ENCODE measurements at regions not wholly inside any gene's neighbourhood (a gene's known extent, or its start where the extent isn't known, plus 50 kb on each side); places are given as distances from the start of the nearest gene placed in this dataset.
"Not testable (repeated sequence)": the region's sequence is repeated elsewhere in the genome, so short reads cannot be mapped to it uniquely, and the experiment has no call there.

DNA sequence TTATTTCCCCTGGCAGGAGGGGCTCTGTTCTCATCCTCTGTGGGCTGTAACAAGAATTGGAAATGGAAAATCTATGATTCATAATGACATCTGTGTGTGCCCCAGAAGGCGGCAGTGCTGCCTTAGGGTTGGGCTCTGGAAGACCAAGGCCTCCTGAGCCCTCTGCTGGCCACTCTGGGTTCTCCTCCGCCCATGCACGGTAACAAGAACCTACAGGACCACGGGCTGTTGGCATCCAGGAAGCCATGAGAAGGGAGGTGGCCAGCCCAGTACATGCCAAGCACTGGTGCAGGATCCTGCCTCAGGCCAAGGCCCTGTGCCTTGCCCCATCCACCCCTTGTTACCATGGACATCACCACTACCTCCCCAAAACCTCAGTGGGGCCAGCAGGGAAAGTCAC lies 454.2 kb downstream of the TP53TG3F start:
- DNase-seq (ENCODE audit: low spot score): not testable (repeated sequence)

DNA sequence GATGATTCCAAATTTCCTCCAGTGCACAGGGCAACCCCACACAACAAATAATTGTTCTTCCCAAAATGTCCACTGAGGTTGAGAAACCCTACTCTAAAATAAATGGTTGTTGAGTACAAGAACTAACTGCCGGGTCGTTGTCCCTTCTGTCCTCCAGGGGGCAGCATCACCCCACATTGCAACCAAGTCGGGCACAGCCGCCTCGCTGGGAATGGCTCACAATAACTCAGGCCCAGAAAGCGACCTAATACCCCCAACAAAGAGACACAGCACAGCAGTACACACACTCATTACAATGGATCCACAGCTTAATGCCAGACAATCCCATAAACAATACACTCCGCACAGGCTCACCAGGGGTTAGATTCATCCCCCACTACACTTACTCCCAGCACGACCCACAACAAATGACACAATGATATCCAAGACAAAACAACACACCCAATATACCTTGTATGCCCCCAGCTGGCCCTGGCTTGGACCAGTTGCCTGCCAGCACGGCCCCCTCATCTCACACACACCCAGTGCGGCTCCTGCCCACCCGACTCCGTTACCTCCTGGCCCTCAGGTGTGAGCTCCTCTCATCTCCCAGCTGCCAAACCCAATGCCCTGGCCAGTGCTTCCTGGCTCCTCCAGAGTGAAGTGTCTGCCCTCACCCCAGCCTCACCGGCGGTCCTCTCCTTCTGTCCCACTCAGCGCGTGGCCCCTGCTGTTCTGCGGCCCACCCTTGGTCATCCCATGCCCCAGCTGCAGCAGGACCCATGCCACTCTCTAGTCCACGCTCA lies 461.5 kb downstream of the TP53TG3F start:
- DNase-seq (ENCODE audit: low spot score): not testable (repeated sequence)

DNA sequence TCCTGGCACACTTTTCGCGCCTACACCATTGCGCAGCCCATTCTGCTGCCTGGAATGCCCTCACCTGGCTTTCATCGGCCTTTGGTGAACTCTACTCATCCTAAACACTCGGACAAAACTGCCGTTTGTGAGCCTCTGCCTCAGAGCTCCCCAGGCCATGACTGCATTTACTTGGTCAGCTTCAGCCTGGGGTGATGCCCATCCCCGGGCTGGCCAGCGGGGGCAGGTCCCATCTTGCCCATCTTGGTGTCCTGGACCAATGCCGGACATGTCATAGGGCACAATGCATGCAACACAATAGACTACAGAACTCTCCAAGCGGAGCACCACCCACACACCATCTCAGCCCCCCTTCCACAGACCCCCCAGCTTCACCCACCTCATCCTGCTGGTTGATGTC lies 463.5 kb downstream of the TP53TG3F start:
- DNase-seq (ENCODE audit: low spot score): not testable (repeated sequence)

DNA sequence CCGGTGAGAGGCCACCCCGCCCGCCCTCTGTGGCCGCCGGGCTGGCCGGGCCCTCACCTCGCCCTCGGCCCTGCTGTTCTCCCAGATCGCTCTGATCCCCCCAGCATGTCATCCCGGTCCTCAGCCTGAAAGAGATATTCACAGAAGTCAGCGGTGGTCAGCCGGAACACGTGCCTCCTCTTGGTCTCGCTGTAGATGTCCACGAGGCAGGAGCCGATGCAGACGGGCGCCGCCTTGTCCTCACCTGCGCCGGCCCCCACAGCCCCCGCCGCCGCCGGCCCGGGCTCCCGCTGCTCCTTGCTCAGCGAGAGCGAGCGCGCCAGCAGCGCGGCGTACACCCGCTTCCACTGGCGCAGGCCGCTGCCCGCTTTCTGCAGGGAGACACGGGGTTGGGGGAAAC lies 468.6 kb downstream of the TP53TG3F start:
- DNase-seq (ENCODE audit: low spot score): not testable (repeated sequence)

DNA sequence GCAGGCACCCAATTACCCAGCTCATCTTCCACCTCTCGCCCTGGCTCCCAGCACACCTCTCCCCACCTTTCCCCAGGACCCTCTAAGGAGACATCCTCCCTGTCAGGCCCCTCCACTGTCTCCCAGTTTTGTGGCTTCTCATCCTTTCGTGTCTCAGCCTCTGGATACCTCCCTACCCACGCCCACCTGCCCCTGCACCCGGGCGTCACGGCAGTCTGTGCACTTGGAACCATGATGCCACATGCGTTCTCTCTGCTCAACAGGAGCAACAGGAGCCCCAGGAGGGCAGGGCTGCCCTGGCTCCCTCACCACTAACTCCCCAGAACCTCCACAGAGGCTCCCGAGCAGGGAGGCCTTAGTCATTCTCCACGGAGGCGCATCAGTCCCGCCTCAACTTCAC lies 472.8 kb downstream of the TP53TG3F start:
- DNase-seq (ENCODE audit: low spot score): not testable (repeated sequence)

DNA sequence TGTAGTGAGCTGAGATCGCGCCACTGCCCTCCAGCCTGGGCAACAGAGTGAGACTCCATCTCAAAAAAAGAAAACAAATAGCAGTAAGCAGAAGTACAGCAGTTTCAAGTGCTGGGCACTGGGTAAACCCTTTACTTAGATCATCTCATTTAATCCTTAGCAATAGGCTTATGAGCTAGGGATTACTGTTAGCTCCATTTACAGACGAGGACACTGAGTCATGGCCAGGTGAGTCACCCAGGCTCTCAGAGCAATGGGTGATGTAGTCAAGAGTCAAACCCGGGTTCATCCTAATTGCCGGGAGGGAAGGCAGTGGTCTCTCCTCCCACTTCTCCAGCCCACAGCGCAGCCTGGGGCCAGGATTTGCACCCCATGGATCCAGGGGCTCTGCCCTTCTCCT lies 473.6 kb downstream of the TP53TG3F start:
- not testable (repeated sequence) for DNase-seq (ENCODE audit: low spot score)

DNA sequence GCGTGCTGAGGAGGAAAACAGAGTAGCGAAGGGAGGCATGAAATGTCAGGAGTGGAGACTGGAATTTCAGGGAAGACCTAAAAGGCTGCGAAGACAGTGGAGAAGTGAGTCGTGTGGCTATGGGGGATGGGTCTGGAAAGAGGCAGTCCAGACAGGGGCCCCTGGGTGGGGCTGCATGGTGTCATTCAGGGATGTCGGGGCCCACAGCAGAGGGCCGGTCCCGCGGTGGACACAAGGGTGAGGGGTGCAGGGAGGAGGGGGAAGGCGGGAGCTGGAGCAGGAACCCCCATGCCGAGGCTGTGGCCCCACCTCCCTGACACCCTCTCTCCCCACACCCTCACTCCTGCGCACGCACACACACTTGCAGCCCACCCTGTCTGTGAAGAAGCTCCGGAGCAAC lies 476.4 kb downstream of the TP53TG3F start:
- not testable (repeated sequence) for DNase-seq (ENCODE audit: low spot score)

DNA sequence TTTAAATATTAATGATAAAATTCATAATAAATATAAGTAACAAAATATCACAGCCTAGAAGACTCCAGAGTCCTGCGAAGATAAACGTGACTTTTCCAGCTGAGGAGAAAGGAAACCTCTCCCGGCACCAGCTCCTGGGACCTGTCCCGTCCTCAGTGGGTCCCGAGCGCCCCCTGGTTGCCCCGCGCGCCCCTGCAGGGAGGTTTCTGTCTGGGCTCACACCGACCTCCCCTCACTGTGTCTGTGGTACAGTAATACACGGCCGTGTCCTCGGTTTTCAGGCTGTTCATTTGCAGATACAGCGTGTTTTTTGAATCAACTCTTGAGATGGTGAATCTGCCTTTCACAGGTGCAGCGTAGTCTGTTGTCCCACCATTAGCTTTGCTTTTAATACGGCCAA lies 478.7 kb downstream of the TP53TG3F start:
- not testable (repeated sequence) for DNase-seq (ENCODE audit: low spot score)

DNA sequence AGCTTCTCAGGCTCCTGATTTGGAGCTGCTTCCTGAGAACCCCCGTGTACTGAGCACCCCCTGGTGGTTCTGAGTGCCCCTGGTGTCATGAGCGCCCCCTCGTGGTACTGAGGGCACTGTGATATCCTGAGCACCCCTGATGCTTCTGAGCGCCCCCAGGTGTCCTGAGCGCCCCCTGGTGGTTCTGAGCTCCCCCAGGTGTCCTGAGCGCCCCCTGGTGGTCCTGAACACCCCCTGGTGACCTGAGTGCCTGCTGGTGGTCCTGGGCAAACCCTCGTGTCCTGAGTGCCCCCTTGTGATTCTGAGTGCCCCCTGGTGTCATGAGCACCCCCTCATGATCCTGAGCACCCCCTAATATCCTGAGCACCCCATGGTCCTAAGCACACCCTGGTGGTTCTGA lies 502.1 kb downstream of the TP53TG3F start:
- not testable (repeated sequence) for DNase-seq (ENCODE audit: low spot score)

DNA sequence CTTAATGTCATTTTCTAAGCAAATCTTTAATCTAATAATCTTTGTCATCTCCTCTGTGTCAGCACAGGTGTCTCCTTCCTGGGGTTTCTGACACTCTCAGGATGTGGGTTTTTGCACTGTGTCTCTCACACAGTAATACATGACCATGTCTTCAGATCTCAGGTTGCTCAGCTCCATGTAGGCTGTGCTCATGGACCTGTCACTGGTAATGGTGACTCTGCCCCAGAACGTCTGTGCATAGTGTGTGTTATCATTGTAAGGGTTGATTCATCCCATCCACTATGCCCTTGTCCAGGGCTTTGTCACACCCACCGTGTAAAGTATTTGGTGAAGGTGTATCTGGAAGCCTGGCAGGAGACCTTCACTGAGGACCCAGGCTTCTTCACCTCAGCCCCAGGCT lies 506.1 kb downstream of the TP53TG3F start:
- not testable (repeated sequence) for DNase-seq (ENCODE audit: low spot score)

DNA sequence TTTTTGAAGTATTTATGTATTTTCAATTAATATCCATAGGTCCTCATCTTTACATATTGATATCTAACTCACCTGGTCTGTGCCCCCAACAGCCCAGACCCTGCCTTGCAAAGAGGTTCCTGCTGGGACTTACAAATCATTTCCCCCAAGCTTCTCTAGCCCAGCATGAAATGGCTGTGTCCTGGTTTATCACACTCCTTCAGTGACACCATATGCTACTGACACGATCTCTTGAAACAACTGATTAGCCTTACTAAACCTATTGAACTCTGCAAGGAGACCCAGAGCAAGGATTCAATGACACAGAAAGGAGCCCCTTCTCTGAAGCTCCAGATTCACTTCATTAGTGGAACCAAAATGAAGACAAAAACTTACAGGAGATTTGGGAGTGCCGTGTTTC lies 507.4 kb downstream of the TP53TG3F start:
- not testable (repeated sequence) for DNase-seq (ENCODE audit: low spot score)

DNA sequence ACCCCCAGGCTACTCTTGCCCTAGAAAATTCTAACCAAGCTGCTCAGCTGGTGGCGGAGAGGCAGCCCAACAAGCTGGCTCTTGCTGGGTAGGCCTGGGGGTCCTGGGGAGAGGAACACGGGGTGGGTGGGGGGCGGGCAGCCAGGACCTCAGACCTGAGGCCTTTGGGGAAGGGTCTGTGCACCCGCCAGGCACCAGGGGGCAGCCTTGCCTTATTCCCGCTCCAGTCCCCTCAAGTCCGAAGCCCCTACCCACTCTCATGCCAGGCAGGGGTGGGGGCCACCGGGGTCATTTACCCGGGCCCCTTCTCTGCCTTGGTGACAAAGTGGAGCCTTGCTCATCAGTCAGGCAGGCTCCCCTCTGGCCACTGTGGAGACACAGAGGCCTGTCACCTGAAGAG lies 515.1 kb downstream of the TP53TG3F start:
- not testable (repeated sequence) for DNase-seq (ENCODE audit: low spot score)

DNA sequence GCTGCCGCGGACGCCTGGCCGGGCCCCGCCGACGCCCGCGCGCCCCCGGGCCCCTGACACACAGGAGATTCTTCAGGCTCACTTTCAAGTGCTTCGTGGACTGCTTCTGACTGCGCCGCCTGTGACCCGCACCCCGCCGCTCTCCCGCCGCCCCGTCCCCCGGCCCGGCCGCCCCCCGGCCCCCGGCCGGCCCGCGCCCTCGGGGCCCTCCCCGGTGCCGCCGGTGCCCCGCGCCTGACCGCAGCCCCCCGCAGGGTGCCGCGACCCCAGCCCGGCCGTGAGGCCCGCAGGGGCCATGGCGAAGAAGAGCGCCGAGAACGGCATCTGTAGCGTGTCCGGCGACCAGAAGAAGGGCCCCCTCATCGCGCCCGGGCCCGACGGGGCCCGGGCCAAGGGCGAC lies 516.3 kb downstream of the TP53TG3F start:
- not testable (repeated sequence) for DNase-seq (ENCODE audit: low spot score)

DNA sequence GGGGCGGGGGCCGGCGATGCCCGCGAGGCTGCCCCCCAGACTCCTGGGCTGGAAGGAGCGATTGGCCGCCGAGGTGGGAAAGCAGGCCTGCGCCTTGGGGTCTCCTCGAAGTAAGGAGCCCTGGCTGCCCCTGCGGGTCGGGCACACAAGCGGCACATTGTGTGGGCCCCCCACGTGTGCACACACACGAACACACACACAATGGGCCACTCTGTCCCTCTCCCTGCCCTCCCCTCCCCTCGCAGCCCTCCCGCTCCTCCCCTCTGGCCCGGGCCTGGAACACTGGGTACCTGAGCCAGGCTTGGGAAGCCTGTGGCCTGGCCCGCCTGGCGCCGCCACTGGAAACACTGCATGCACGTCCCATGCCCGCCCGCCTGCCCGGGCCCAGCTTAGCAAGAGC lies 517.1 kb downstream of the TP53TG3F start:
- DNase-seq (ENCODE audit: low spot score): not testable (repeated sequence)

DNA sequence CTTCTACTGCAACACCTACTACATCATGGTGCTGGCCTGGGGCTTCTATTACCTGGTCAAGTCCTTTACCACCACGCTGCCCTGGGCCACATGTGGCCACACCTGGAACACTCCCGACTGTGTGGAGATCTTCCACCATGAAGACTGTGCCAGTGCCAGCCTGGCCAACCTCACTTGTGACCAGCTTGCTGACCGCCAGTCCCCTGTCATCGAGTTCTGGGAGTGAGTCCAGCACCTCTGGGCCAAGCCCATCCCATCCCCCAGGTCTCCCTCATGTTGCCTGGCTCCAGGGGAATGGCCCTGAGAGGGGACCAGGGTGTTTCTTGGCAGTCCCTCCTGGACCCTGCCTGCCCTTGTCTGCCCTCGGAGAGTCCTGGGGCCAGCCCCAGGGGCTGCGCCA lies 519.4 kb downstream of the TP53TG3F start:
- DNase-seq (ENCODE audit: low spot score): not testable (repeated sequence)

DNA sequence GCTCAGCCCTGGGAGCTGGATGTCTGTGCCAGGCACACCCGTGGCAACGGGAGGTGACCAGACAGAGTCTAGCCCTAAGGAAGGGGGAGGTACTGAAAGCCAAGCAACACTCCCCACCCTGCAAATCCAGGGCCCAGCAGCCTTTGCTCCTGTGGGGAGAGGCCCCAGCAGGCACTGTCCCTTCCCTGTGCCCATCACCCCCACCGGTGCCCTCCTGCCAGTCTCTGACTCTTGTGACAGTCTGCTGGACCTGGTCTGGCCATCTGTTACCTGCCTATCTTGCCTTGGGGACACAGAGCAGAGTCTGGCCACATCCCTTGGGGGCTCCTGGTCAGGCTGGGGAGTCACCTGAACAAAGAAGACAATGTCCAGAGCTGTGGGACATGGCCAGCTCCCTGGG lies 520.2 kb downstream of the TP53TG3F start:
- not testable (repeated sequence) for DNase-seq (ENCODE audit: low spot score)

DNA sequence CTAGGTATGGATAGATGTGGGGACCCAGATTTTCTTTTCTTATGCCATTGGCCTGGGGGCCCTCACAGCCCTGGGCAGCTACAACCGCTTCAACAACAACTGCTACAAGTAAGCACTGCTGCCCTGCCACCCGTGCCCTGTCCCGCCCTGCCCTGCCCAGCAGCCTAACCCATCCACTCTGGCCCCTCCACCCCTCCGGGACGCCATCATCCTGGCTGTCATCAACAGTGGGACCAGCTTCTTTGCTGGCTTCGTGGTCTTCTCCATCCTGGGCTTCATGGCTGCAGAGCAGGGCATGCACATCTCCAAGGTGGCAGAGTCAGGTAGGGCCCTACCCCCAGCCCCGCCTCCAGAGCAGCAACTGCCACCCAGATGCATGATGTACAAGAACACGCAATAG lies 521.3 kb downstream of the TP53TG3F start:
- not testable (repeated sequence) for DNase-seq (ENCODE audit: low spot score)

DNA sequence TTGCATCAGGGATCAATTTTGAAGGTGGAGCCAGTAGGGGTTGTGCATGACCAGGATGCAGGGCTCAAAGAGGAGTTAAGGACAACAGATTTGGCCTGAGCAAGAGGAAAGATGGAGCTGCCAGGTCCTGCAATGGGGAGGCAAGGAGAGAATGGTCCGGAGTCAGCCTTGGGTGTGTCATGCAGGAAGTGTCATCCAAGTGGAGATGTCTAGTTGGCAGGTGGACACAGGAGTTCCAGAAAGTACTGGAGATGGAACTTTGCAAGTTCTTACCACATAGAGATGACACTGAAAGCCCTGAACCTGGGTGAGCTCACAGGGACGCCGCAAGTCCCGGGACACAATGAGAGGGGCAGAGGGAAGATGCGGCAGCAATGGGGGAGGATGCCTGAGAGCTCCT lies 525.0 kb downstream of the TP53TG3F start:
- DNase-seq (ENCODE audit: low spot score): not testable (repeated sequence)

DNA sequence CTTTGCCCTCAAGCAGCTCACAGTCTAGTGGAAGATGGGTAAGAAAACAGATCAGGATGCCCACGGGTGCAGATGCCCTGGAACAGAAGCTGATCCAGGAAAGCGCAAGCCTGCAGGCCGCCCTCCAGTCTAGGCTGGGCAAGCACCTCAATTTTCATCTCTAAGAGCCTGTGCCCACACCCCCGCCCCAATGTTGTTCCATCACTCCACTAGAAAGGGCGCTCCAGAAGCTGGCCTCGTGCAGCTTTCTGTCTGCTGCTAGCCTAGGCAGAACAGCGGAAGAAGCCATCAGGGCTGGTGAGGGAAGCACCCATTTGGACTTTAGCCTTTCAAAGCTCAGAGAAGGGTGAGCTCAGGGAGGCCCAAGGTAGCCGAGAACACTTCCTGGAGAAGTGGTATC lies 527.1 kb downstream of the TP53TG3F start:
- not testable (repeated sequence) for DNase-seq (ENCODE audit: low spot score)

DNA sequence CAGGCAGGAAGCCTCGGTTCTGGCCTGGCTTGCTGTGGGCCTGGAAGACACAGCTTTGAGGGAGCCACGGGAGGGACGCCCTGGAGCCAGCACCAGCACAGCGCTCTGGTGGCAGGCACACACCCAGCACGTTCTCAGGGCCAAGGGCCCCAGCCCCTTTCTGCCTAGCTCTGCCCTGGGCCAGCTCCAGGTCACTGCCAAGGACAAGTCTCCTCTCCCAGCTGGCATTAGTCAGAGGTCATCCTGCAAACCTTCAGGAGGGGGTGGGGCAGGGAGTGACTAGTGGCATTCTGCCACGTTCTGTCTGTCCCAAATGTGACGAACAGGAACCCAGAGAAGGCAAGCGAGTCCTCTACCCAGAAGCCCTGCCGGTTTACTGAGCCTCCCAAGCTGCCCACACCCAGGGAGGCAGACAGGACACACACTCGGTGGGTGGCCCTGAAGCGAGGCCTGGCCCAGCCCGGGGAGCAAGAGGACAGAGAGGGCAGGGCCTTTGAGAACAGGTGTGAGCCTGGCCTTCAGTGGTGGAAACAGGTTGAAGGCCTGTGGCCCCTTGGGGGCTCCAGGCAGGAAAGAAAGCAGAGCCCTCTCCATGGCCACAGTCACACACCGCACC lies 528.0 kb downstream of the TP53TG3F start:
- not testable (repeated sequence) for DNase-seq (ENCODE audit: low spot score)

DNA sequence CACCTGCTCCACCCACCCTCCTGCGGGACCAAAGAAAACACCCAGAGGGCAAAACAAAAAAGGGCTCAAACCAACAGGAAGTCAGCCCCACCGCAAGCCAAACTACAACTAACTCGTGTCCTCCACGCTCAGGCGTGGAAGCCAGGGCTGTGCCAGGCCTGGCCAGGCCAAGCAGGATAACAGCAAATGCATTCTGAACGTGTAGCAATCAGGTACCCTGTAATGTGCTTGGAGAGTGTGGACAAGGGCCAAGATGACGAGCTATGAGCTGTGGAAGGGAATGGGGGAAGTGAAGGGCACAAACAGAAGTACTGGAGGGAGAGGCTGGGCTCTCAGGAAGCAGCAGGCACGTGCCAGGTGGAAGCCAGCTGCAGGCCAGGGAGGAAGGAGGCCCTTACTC lies 528.6 kb downstream of the TP53TG3F start:
- DNase-seq (ENCODE audit: low spot score): not testable (repeated sequence)

DNA sequence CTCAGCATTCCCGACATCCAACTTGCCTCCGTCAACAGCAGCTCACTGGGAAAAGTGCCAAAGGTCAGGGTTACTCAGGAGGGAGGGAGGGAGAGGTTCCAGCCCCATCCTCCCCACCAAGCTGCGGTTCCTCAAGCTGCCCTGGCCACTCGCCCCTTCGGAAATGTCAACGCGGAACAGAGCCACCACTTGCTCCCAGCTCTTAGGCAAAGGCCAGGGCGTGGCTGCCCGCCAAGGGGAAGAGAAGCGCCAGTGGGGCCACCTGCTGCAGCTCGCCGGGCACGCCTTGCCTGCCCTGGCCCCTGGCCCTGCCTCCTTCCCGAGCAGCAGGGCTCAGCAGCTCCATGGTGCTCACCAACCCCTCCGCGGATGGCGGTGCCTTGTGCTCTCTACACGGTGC lies 531.1 kb downstream of the TP53TG3F start:
- not testable (repeated sequence) for DNase-seq (ENCODE audit: low spot score)

DNA sequence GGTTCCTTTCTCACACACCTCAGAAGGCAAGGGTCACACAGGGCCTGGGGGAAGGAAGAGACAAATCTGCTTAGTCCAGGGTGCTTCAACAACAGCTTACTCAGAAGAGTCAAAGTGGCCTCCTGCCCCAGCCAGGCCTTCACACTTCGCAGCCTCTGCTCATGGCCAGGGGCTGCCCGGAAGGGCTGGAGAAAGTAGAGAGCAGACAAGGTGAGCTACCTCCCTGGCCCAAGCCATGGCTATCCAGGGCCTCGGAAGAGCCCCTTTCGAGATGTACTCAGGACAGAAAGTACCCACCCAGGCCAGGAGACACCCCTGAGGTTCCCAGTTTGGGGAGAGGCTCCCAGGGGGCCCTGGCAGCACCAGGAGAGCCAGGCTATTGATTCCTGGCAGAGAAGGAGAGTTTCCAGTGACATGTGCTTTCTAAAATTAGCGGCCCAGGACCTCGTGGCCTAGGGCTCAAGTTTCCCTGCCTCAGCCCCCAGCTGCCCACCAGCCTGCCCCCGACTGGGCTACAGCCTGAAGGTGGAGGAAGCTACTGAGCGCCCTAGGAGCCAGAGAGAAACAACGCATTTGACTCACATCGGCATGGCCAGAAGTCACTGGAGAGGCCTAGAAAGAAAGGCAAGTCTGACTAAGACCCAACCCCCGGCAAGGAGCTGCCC lies 533.2 kb downstream of the TP53TG3F start:
- DNase-seq (ENCODE audit: low spot score): not testable (repeated sequence)

All from ecto neural progenitor cell (in vitro differentiated cells).